SU-DHL-6 (cell line): ENCODE measurements at regions not wholly inside any gene's neighbourhood (a gene's known extent, or its start where the extent isn't known, plus 50 kb on each side); places are given as distances from the start of the nearest gene placed in this dataset.

Experiments used
- H2AFZ ChIP-seq: fragments of 200-600 bp; sonication (generic); 2 replicates; pipeline ENCODE4 v1.6.1; 2014; ENCODE audit warnings: low read depth, mild to moderate bottlenecking, moderate library complexity, mixed read lengths, antibody characterized with exemption, low read length; ENCODE audit not compliant: severe bottlenecking
- H3F3A ChIP-seq: fragments of 200-600 bp; shearing (Covaris generic); 2 replicates; pipeline ENCODE4 v1.6.0; 2016; ENCODE audit warnings: antibody characterized with exemption, mild to moderate bottlenecking; ENCODE audit not compliant: insufficient read depth
- H3K27ac ChIP-seq: fragments of 200-600 bp; sonication (generic); 2 replicates; pipeline ENCODE4 v1.5.1; 2016; ENCODE audit warnings: low read depth, mild to moderate bottlenecking, low read length, moderate library complexity, mixed read lengths
- H3K27me3 ChIP-seq: fragments of 200-600 bp; sonication (generic), shearing (Covaris generic); 2 replicates; pipeline ENCODE4 v1.6.0; 2014; ENCODE audit warnings: mild to moderate bottlenecking, low read length
- H3K36me3 ChIP-seq: fragments of 200-600 bp; sonication (generic); 2 replicates; pipeline ENCODE4 v1.6.1; 2014; ENCODE audit warnings: mild to moderate bottlenecking, low read length, mixed read lengths
- H3K4me2 ChIP-seq: fragments of 300-600, 200-600 bp; shearing (Covaris generic), sonication (generic); 2 replicates; pipeline ENCODE4 v1.6.0; 2014; ENCODE audit warnings: low read length, low read depth, mild to moderate bottlenecking; ENCODE audit not compliant: poor library complexity, severe bottlenecking
- H3K4me3 ChIP-seq: fragments of 200-600 bp; sonication (generic); 2 replicates; pipeline ENCODE4 v1.5.1; 2014; ENCODE audit warnings: antibody characterized with exemption, low read length, mild to moderate bottlenecking, mixed read lengths; ENCODE audit not compliant: insufficient read depth, poor library complexity, severe bottlenecking
- H3K79me2 ChIP-seq: fragments of 200-600 bp; sonication (generic); 2 replicates; pipeline ENCODE4 v1.6.1; 2014; ENCODE audit warnings: mild to moderate bottlenecking, low read length, moderate library complexity; ENCODE audit not compliant: insufficient read depth
- H3K9ac ChIP-seq: fragments of 200-600 bp; sonication (generic); 2 replicates; pipeline ENCODE4 v1.7.0; 2014; ENCODE audit warnings: mild to moderate bottlenecking, low read length
- H3K9me2 ChIP-seq: fragments of 200-600 bp; sonication (generic); replicated peaks from 2 replicates; pipeline ENCODE4 v1.6.1; 2014; ENCODE audit warnings: low read length; ENCODE audit not compliant: insufficient read depth
- H3K9me3 ChIP-seq: fragments of 200-600 bp; sonication (generic); 2 replicates; pipeline ENCODE4 v1.6.1; 2014; ENCODE audit warnings: low read length, mixed read lengths; ENCODE audit not compliant: insufficient read depth
- H4K20me1 ChIP-seq: fragments of 200-600 bp; sonication (generic); 2 replicates; pipeline ENCODE4 v1.6.1; 2014; ENCODE audit warnings: low read depth, mild to moderate bottlenecking, antibody characterized with exemption, low read length, moderate library complexity, mixed read lengths
- CTCF ChIP-seq: fragments of 200-600 bp; sonication (generic); IDR thresholded peaks from one replicate; pipeline ENCODE4 v1.5.1; 2017; ENCODE audit warnings: antibody characterized with exemption, mild to moderate bottlenecking, low read length, moderate library complexity; ENCODE audit not compliant: insufficient read depth, poor library complexity, severe bottlenecking
- EZH2phosphoT487 ChIP-seq: fragments of 200-600 bp; sonication (generic), shearing (Covaris generic); conservative IDR thresholded peaks from 2 replicates; pipeline ENCODE4 v1.6.1; 2018; ENCODE audit warnings: mild to moderate bottlenecking, antibody characterized with exemption, low read length, moderate library complexity, mixed read lengths

GRCh38 chr2:122237450-122237849 lies 482.0 kb downstream of the TSN start:
- no peak overlapping the region for H3K9ac ChIP-seq
- H3K27ac ChIP-seq: no peak overlapping the region
- H3K4me2 ChIP-seq: no peak overlapping the region
- no peaks in the 10 kb centered on the region for H3K79me2 ChIP-seq
- H3K9me2 ChIP-seq: no peaks in the 10 kb centered on the region
- no peaks in the 10 kb centered on the region for H3K9me3 ChIP-seq
- H3K27me3 ChIP-seq: no peaks in the 10 kb centered on the region
- H4K20me1 ChIP-seq: no peaks in the 10 kb centered on the region
- TF ChIP-seq EZH2phosphoT487: no peak
- TF ChIP-seq CTCF: no peak
- no peak overlapping the region for H3K4me3 ChIP-seq
- no peak overlapping the region for H2AFZ ChIP-seq
- no peaks in the 10 kb centered on the region for H3F3A ChIP-seq
- no peaks in the 10 kb centered on the region for H3K36me3 ChIP-seq

- H3K27ac ChIP-seq: no peak overlapping the region
- H3K9me3 ChIP-seq: no peaks in the 10 kb centered on the region
- no peak overlapping the region for H2AFZ ChIP-seq
- no peak overlapping the region for H3K9ac ChIP-seq
- H3K4me2 ChIP-seq: no peak overlapping the region
- H3K36me3 ChIP-seq: no peaks in the 10 kb centered on the region
- H3K4me3 ChIP-seq: no peak overlapping the region
- H4K20me1 ChIP-seq: no peaks in the 10 kb centered on the region
- H3K79me2 ChIP-seq: no peaks in the 10 kb centered on the region
- no peaks in the 10 kb centered on the region for H3F3A ChIP-seq
- no peaks in the 10 kb centered on the region for H3K27me3 ChIP-seq
- H3K9me2 ChIP-seq: no peaks in the 10 kb centered on the region
- TF ChIP-seq EZH2phosphoT487: no peak
- no peak for TF ChIP-seq CTCF
Observed at GRCh38 chr2:122238006-122238559, 482.6 kb downstream of the TSN start.

GRCh38 chr2:122239440-122239839 lies 484.0 kb downstream of the TSN start:
- Histone ChIP-seq H3K9me3 (no peaks in the 10 kb centered on the region), H3K36me3 (no peaks in the 10 kb centered on the region), H3K27ac (no peak overlapping the region), H3F3A (no peaks in the 10 kb centered on the region), H2AFZ (no peak overlapping the region), H3K4me3 (no peak overlapping the region), H4K20me1 (no peaks in the 10 kb centered on the region), H3K79me2 (no peaks in the 10 kb centered on the region), H3K4me2 (no peak overlapping the region), H3K9me2 (no peaks in the 10 kb centered on the region), H3K27me3 (no peaks in the 10 kb centered on the region), H3K9ac (no peak overlapping the region)
- TF ChIP-seq CTCF (no peak), EZH2phosphoT487 (no peak)
